Activated naive CD8-positive, alpha-beta T cell treated with anti-CD3 and anti-CD28 coated beads, Interleukin-2, amount 50 U/mL, for 16 hours (primary cell): ENCODE measurements at regions not wholly inside any gene's neighbourhood (a gene's known extent, or its start where the extent isn't known, plus 50 kb on each side); places are given as distances from the start of the nearest gene placed in this dataset.

ENCODE experiments used
- DNase-seq: peaks from one replicate; pipeline ENCODE4 v3.0.0-alpha.2; 2020; ENCODE audit warnings: low read depth, low spot score

GRCh38 chr2:121159291-121160071 is 125.5 kb downstream of the TFCP2L1 start:
- no peak for DNase-seq

GRCh38 chr2:121160366-121160765 is 124.6 kb downstream of the TFCP2L1 start:
- no peak for DNase-seq

GRCh38 chr2:121161272-121161671 is 123.7 kb downstream of the TFCP2L1 start:
- DNase-seq = no peak

DNA sequence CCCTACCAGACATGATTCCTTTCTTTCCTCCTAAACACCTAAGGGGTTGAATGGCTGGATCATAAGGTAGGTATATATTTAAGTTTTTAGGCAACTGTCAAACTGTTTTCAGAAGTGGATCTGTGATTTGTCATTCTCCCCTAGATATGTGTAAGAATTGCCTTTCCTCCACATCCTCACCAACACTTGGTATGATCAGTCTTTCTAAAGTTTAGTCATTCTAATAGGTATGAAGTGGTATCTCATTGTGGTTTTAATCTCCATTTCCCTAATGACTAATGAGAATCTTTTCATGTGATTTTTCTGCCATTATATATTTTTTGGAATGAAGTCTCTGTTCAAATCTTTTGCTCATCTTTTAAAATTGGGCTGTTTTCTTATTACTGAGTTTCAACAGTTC is 122.1 kb downstream of the TFCP2L1 start:
- no peak for DNase-seq

DNA sequence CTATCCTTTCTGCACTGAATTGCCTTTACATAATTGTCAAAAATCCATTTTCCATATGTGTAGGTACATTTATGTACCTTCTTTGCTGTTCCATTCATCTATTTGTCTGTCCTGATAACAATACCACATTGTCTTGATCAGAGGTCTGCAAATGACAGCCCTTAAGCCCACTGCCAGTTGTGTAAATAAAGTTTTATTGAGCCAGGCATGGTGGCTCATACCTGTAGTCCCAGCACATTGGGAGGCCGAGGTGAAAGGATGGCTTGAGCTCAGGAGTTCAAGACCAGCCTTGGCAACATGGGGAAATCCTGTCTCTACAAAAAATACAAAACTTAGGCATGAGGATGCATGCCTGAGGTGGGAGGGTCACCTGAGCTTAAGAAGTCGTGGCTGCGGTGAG is 121.0 kb downstream of the TFCP2L1 start:
- no peak for DNase-seq

- no peak for DNase-seq
Observed at GRCh38 chr2:121165038-121165542, 119.9 kb downstream of the TFCP2L1 start.
